Hepatocyte (in vitro differentiated cells): ENCODE measurements at regions not wholly inside any gene's neighbourhood (a gene's known extent, or its start where the extent isn't known, plus 50 kb on each side); places are given as distances from the start of the nearest gene placed in this dataset.

ENCODE experiments used
- EZH2 ChIP-seq: fragments of 200-600 bp; sonication (generic); IDR thresholded peaks from 2 replicates; pipeline ENCODE4 v1.6.1; 2016; ENCODE audit warnings: antibody characterized with exemption, mild to moderate bottlenecking, borderline replicate concordance
- EZH2phosphoT487 ChIP-seq: fragments of 200-600 bp; sonication (generic); IDR thresholded peaks from one replicate; pipeline ENCODE4 v1.6.1; 2018; ENCODE audit warnings: antibody characterized with exemption, mild to moderate bottlenecking, low read depth, moderate library complexity; ENCODE audit not compliant: unreplicated experiment, severe bottlenecking
- TF ChIP-seq, protein P1 (sequence below): fragments of 200-600 bp; sonication (generic); IDR thresholded peaks from 2 replicates; pipeline ENCODE4 v1.5.1; 2016; ENCODE audit warnings: antibody characterized with exemption, mild to moderate bottlenecking; ENCODE audit not compliant: poor library complexity

- TF ChIP-seq EZH2 = no peak
- TF ChIP-seq, protein P1, sequence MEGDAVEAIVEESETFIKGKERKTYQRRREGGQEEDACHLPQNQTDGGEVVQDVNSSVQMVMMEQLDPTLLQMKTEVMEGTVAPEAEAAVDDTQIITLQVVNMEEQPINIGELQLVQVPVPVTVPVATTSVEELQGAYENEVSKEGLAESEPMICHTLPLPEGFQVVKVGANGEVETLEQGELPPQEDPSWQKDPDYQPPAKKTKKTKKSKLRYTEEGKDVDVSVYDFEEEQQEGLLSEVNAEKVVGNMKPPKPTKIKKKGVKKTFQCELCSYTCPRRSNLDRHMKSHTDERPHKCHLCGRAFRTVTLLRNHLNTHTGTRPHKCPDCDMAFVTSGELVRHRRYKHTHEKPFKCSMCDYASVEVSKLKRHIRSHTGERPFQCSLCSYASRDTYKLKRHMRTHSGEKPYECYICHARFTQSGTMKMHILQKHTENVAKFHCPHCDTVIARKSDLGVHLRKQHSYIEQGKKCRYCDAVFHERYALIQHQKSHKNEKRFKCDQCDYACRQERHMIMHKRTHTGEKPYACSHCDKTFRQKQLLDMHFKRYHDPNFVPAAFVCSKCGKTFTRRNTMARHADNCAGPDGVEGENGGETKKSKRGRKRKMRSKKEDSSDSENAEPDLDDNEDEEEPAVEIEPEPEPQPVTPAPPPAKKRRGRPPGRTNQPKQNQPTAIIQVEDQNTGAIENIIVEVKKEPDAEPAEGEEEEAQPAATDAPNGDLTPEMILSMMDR = no peak
- no peak for TF ChIP-seq EZH2phosphoT487
Observed at GRCh38 chr20:19958219-19958618, 58.9 kb upstream of the NAA20 start.
